ENCODE measurements at regions not wholly inside any gene's neighbourhood (a gene's known extent, or its start where the extent isn't known, plus 50 kb on each side); places are given as distances from the start of the nearest gene placed in this dataset.

- TF ChIP-seq CTCF (IDR thresholded peaks at IDR 0.05) = no peak
- TF ChIP-seq POLR2A (IDR thresholded peaks at IDR 0.05) = no peak
These were observed 392.8 kb downstream of the TSN start for GRCh38 chr2:122148128-122148767.

Measured in Peyer's patch (tissue), 4 donors.